CD4-positive, alpha-beta T cell treated with Interleukin-4 for 1 hour (primary cell): ENCODE measurements at regions not wholly inside any gene's neighbourhood (a gene's known extent, or its start where the extent isn't known, plus 50 kb on each side); places are given as distances from the start of the nearest gene placed in this dataset.

Experiments used
- DNase-seq, 2 donors: peaks; one replicate each; pipeline ENCODE4 v3.0.0-alpha.2; 2020 to 2022

DNA sequence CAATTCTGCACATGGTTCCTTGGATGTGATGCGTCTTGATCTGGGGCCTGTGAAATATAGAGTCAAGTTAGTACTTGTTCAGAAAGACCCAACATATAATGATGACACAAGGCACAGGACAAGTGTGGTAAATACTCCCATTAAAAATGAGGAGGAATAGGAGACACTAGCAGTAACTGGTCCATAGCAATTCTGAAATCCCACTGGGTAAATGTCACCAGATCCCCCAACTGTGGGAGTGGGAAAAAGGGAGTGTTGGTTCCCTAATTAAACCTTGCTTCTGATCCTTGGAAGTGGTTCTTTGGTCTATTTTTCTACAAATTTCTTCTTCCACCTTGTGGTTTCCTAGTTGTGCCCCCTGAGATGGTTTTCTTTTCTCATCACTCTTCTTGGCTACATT, 62.5 kb upstream of the NRP1 start:
- no peak for DNase-seq

DNA sequence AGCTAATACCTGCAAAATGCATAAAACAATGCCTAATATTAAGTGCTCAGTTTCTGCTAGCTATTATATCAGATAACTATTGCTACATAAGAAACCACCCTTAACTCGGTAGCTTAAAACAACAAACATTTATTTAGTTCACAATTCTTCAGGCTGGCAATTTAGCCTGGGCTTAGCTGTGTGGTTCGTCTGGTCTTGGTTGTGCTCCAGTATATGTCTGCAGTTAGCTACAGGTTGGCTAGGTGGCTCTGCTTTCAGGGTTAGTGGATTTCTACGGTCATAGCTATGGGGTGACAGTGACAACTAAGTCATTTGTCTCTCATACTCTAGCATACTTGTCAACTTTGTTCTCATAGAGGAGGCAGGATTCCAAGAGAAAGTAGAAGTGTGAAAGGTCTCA, 61.8 kb upstream of the NRP1 start:
- no peak for DNase-seq

DNA sequence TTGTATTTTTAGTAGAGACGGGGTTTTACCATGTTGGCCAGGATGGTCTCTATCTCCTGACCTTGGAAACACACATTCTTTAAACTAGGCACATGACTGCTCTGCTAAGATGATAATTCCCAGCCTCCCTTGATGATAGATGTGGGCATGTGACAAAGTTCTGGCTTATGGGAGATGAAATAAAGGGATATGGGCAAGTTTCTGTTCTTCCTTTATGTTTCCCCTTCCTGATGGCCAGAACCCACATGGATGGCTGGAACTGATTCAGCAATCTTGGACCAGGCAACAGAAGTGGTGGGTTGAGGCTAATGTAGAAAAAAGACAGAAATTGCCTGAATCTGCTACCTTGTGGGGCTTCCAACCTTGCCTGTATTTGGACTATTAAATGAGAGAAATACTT, 60.7 kb upstream of the NRP1 start:
- DNase-seq: no peak

DNA sequence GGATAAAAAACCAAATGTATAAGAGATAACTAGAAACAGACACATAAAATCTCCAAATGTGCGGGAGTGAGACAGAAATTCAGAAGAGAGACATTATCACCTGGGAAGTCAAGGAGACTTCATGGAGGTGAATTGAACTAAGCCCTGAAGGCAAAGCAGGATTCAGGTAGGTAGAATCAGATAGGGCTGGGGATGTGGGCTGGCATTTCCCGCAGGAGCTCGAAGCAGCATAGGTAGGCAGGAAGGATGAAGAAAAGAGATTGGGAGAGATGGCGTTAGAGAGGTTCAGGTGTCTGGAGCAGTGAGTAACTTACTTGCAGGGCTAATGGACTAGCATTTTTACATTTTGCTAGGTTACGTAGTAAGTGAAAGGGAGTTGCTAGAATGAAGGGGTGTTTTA, 58.2 kb upstream of the NRP1 start:
- DNase-seq: no peak

DNA sequence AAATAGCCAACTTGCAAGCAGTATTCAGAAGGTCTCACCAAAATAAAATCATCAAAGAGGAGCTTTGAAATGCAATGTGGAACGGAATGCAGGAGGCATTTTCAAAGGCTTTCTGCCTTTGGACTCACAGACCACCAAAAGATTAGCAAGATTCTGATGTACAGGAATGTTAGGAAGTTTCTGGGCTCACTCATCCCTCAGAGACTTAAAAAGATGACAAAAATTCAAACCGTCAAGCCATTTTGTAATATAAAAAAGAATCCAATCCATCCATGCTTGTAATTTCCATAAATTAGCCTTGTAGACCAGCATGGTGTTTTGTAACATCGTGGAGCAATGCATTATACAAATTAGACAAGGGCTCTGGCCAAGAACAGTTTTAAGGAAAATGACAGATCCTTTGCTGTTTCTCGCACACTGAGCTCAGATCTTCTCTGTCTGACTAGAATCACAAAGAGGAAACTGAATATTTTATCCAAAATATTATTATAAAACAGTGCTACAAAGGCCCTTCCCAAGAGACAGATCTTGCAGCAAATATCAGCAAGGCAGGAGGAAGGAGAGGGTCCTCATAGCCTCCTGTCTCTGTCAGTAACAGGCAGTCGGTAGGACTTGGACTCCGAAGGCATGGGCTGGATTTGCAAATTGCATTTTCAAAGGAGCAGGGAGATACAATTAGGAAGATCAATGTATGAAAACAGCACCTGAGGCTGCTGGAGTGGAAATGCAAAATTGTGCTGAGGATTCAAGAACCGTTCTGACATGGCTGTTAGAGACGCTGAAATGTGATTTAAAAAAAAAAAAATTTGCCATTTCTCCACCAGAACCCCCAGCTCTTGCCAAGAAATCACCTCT, 57.4 kb upstream of the NRP1 start:
- DNase-seq: no peak

DNA sequence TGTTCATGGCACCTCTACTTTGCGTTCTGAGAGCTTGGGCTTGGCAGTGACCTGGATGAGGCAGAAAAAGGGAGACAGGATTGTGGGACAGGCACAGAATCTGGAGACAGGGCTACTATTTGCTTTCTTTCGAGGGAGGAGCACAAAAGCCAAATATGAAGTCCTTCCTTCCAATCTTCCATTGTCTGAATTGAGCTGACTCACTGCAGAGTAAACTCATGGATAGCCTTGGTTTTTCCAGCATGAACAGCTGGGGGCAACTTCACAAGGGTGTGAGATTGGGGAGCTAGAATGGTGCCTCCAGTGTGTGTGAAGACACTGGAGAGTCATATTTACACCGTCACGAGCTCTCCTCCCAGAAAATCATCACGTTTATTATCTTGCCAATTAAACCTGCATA, 55.6 kb upstream of the NRP1 start:
- no peak for DNase-seq

DNA sequence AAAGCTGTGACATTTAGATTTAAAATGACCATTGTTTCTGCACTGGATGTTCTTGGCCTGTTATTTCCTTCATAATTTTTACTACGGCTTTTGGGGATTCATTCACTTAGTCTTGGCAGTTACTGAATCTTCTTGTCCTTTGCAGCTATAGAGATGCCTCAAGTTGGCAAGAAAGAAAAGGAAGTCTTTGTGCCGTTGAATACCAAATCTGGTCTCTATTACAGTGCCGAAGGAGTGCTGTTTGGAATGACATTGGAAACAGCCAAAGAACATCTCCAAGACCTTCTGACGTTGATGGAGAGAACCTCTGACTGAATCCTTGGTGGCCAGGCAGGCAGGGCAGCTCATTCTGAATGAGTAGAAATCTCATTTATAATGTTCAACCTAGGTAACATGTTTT, 54.3 kb upstream of the NRP1 start:
- no peak for DNase-seq

DNA sequence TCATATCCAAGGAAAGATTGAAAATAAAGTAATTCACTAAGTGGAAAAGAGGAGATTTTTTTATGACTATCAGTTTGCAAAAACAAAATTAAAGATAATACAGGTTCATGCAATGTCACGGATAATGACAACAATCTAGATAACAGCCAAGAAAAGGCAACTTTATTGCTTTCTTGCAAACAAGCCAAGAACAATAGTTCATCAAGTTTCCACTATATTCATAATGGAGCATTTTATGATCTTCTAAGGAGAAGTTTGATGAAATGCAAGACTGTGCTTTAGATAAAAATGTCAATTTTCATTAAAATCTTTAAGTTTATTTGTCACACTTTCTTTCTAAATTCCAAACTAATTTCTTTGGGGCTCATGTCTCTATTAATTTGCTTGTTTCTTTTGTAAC, 53.9 kb upstream of the NRP1 start:
- no peak for DNase-seq

DNA sequence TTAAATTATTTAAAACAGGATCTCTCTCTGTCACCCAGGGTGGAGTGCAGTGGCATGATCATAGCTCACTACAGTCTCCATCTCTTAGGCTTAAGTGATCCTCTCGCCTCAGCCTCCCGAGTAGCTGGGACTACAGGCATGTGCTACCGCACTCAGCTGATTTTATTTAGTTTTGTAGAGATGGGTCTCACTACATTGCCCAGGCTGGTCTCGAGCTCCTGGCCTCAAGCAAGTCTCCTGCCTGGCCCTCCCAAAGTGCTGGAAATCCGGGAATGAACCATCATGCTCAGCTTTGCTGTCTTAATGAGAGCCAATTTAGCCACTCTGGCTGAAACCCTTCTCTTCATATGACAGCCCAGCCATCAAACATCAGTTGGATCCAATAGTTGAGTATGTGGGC, 53.3 kb upstream of the NRP1 start:
- DNase-seq: no peak

DNA sequence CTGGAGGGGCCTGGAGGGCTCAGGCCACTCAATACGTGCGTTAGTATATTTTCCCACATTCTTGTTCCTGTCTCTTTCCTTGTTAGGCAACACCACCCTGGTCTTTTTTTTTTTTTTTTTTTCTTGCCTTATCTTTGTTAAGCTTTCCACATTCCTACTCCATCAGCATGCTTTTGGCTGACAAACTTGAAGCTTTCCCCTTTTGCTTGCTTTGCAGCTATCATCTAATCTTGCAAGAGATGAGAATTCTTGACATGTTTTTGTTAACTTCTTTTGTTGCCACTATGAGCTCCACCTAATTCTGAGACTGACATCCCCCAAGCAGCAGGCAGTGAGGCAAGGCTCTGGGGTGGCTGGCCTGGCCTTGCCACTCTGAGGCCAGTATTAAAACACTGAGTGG, 52.5 kb upstream of the NRP1 start:
- DNase-seq: no peak

DNA sequence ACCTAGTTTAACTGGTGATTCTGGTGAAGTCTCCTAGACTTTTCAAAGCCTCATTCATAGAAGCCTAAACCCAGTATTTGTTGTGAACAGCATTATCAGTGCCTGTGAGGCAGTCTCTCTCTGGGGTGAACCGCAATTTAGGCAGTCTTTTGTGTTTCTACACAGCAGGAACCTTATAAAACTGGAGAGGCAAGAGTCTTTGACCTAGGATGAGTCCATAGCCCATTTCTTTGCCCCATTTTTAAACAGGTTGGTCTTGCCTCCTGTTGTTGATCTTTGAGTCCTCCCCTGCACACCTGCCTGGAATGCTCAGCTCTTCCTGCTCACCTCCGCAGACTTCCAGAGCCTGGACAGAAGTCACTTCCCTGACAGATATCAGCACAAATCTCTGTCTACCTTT, 51.2 kb upstream of the NRP1 start:
- DNase-seq: no peak

DNA sequence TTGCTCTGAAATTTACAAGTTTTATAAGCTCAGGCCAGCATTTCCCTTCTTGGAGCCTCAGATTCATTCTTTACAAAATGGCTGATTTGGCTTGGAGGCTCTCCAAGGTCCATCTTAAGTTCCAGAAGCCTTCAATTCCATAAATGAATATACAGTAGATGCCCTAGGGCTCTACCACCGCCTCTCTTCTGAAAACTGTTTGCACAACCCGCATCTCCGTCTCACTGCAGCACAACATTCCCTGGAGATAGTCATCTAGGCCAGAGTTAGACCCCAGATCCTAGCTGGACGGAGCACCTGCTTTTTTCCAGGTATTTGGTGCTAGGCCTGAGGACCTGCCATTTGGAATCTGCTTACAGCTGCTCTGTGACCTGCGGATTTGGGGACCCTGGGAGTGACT, 50.5 kb upstream of the NRP1 start:
- DNase-seq: no peak
